ENCODE measurements at regions not wholly inside any gene's neighbourhood (a gene's known extent, or its start where the extent isn't known, plus 50 kb on each side); places are given as distances from the start of the nearest gene placed in this dataset.

DNA sequence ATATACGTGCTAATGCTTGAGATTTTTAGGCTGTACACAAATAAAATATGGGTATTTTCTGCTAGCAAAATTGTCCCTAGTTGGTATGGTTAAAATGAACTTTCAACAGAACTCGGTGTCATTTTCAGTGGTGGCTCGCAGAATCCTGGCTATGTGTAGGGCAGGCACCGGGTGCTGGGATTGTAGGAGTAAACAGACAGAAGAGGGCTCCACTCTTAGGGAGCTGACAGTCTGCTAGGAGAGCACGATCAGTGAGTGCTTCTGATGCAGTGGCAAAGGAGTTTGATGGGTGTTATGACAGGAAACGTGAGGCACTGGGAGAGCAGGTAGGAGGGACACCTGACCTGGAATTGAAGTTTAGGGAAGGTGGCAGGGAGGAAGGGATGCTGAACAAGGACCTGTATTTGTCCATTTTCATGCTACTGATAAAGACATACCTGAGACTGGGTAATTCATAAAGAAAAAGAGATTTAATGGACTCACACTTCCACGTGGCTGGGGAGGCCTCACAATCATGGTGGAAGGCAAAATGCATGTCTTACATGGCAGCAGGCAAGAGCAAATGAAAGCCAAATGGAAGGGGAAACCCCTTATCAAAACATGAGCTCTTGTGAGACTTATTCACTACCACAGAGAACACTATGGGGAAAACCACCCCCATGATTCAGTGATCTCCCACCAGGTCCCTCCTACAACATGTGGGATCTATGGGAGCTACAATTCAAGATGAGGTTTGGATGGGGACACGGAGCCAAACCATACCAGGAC lies 105.4 kb upstream of the LCLAT1 start:
- DNase-seq: no peak

DNA sequence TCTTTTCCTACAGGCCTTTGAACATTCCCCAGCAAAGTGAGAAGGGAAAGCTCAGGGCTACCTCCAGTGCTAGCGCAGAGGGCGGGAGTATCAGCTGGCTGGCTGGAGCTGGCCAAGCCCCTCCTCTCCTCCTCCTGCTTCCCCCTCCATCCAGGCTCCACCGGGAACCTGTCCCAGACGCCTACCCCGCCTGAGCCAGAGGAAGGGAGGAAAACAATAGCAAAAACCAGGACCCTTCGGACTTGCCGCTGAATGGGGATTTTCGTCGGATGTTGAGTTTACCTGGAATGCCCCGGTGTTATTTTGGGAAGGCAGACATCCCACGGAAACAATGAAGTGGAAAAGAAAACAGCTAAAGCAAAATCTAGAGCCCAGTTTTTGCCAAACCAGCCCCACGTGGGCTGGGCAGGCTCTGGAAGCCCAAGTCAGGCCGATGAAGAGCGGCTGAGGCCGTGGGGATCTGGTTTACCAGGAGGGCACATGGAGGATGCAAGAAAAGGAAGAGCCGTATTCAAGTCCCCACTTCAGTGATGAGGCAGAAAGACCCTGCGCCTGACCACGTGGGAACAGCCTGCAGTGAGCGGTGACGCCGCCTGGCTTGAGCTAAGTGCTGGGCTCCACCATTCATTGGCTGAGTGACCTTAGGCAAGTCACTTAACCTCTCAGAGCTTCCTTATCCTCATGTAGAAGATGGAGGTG lies 100.4 kb upstream of the LCLAT1 start:
- DNase-seq: no peak

- DNase-seq: peak; percentile 16
These were observed 98.2 kb upstream of the LCLAT1 start for GRCh38 chr2:30348825-30349224.

GRCh38 chr2:30349691-30350090 lies 97.4 kb upstream of the LCLAT1 start:
- no peak for DNase-seq

- DNase-seq: no peak
These were observed 95.9 kb upstream of the LCLAT1 start for GRCh38 chr2:30351116-30351515.

- DNase-seq: no peak
These were observed 95.1 kb upstream of the LCLAT1 start for GRCh38 chr2:30351949-30352348.

DNA sequence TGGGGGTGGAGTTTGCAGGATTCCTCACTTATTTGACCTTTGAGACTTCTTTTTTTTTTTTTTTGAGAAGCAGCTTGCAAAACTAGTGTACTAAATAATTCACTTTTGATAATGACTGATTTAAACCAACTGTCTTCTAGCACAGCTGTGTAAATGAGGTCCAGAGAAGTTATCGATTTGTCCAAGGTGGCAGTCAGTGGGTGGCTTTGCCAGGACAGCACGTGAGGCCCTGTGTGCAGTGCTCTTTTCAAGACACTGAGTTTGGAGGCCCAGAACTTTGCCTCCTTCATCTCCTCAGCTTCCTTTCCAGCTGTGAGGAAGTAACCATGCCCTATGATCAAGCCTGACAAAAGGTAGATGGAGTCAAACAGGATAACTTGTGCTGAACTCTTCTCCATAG lies 92.9 kb upstream of the LCLAT1 start:
- DNase-seq: no peak

- no peak for DNase-seq
These were observed 92.4 kb upstream of the LCLAT1 start for GRCh38 chr2:30354621-30355020.

- no peak for DNase-seq
These were observed 91.7 kb upstream of the LCLAT1 start for GRCh38 chr2:30355306-30355705.

- no peak for DNase-seq
These were observed 91.0 kb upstream of the LCLAT1 start for GRCh38 chr2:30356071-30356470.

DNA sequence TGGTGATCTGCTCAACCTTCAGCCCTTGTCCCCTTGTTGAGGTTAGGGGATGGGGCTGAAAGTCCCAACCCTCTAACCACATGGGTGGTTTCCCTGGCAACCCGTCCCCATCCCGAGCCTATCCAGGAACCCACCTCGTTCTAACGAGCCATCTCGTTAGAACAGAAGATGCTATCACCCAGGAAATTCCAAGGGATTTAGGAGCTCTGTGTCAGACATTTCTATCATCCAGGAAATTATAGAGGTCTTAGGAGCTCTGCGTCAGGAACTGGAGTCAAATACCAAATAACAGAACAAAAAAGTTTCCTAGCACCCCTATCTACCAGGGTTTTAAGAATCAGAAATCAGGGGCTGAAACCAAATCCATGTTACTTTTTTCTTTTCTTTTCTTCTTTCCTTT lies 90.3 kb upstream of the LCLAT1 start:
- DNase-seq: no peak

DNA sequence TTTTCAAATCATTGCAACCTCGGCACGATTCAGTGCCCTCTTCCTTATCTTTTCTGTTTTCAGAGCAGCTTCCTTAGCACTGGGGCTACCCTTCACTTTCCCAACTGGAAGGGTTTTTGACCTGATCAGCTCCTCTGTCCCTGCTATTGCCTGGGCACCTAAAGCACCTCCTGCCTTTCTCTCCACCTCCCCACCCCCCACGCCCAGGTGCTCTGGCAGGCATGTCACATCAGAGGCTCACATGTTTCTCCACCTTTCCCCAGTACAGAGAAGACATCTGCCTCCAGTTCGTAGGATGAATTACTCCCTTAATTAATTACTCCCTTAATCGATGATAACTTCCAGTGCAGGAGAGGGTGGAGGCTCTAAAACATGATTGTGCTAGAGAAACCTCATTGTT lies 88.7 kb upstream of the LCLAT1 start:
- DNase-seq: no peak

DNA sequence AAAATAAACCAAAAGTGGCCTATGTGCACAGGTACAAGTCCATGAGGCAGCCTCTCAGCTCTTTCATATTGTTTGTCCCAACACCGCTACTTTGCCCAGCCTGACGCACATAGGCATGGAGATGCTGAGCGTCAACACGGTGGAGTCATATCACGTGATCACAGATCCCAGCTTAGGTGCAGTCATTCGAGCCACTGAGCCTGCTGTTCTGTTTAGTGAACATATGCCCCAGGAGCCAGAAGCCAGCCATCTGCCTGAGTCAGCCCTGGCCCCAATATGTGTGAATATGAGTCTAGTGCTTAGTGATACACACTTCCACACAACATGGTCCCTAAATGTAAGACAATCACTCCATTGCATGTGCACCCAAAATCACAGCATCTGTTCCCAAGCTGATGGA lies 88.2 kb upstream of the LCLAT1 start:
- DNase-seq: no peak

DNA sequence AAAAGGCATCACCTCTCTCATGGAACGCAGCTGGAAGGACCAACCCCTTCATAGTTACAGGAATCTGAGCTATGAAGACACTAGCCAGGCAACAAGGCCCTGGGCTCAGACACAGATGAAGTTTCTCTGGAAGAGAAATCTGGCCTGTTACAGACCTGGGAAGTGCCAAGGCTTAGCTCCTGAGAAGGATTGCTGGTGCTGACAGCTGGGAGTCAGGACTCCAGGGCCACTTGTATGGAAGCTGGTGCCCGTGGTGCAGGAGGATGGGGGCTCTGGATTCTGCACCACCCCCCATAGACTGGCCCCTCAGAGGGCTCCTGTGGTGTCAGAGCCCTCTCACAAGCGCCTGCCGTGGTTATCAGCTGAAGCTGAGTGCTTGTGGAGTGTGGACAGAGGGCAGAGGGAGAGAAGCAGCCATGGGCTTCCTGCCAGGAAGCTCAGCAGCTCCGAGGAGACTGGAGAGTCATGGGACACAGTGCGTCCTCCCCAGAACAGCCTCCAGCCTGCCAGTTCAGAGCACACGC lies 87.3 kb upstream of the LCLAT1 start:
- no peak for DNase-seq

DNA sequence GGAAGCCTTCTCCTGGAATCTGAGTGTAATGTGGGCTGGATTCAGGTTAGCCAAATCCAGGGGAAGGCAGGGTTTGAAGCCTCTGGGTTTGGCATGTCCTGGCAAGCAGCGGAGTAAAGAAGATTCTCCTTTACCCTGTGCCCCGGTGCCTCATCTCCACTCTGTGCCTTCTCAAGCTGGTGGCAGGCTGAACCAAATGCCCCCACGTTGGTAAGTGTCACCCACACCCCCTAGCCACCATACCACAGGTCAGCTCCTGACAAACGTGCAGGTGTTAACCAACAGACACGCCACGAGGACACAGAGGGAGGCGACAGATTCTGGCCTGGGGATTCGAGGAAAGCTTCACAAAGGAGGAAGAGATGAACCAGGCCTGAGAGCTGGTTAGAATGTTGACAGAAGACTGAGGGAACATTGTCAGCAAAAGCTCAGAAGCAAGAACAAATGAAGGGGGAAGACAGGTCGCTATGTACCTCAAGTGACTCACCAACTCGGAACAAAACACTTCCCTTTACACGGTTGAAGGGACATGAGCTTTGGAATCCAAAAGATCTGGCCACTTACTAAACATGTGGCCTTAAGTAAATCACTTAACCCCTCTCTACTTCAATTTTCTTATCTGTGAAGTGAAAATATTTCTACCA lies 85.2 kb upstream of the LCLAT1 start:
- no peak for DNase-seq

- no peak for DNase-seq
These were observed 84.5 kb upstream of the LCLAT1 start for GRCh38 chr2:30362468-30363081.

GRCh38 chr2:30363406-30363805 lies 83.6 kb upstream of the LCLAT1 start:
- no peak for DNase-seq

- no peak for DNase-seq
These were observed 81.8 kb upstream of the LCLAT1 start for GRCh38 chr2:30365201-30365600.

DNA sequence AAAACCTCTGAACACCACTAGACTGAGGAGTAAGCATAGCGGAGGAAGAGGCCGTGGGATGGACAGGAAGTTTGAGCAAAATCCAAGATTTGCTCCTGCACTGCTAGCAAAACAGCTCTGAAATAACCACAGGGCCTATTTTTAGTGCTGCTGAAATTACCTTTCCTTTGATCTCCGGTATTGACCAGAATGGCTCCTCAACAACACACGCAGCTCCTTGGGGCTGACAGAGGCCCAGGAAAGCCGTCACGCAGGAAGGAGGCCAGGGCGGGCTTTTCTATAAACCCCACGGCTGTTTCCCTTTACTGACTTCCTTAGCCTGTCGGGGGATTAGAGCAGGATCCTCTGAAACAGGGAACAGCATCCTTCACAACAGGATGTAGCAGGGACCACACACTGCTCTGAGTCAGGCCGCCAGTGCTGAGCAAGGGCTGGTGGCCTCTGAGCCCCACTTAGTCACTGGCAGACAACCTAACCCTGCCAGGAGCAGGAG lies 80.8 kb upstream of the LCLAT1 start:
- DNase-seq: peak; percentile 13

GRCh38 chr2:30367232-30368070 lies 79.6 kb upstream of the LCLAT1 start:
- no peak for DNase-seq

DNA sequence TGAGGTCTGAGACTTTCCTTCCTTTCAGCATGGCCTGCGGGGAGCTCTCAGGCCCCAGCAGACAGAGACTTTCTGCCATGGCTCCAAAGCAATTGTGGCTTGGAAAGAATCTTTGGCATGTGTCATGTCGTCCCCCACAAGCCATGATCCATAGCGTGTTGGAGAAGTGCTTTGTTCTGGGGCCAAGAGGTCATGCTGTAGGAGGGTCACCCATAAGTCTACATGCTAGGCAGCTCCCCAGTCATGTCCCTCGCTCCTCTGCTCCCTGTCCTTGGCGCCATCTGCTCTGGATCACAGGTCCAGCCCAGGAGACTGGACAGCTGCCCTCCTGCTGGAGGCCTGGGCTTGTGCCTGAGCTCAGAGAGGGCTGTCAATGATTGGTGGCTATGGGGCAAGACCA lies 78.8 kb upstream of the LCLAT1 start:
- DNase-seq: no peak

GRCh38 chr2:30371028-30371689 lies 75.9 kb upstream of the LCLAT1 start:
- DNase-seq: no peak

Measured in stimulated activated naive CD4-positive, alpha-beta T cell treated with Interleukin-2 at 50 U/mL for 16 hours (primary cell).